ENCODE measurements at regions not wholly inside any gene's neighbourhood (a gene's known extent, or its start where the extent isn't known, plus 50 kb on each side); places are given as distances from the start of the nearest gene placed in this dataset.

GRCh38 chr4:12978310-12978709, 505.8 kb downstream of the RAB28 start:
- Histone ChIP-seq H3K9me3 (ENCODE audit: control insufficient read depth, low read depth, low read length) (no peaks in the 10 kb centered on the region), H4K20me1 (ENCODE audit: control insufficient read depth, extremely low read depth, insufficient read depth, low read length) (no peaks in the 10 kb centered on the region), H2AFZ (ENCODE audit: control insufficient read depth, low read length) (no peak overlapping the region), H3K36me3 (ENCODE audit: control insufficient read depth in 2 of 2, extremely low read depth in 1 of 2, insufficient read depth in 2 of 2, low read length in 2 of 2) (no peaks in the 10 kb centered on the region), H3K27ac (ENCODE audit: control insufficient read depth, insufficient read depth, low read length) (no peak overlapping the region), H3K9ac (ENCODE audit: control insufficient read depth, extremely low read depth, insufficient read depth, low read length) (no peak overlapping the region), H3K9me1 (ENCODE audit: control insufficient read depth, extremely low read depth, insufficient read depth, low read length) (no peaks in the 10 kb centered on the region), H3K79me2 (ENCODE audit: control insufficient read depth, insufficient read depth, low read length) (no peaks in the 10 kb centered on the region), H3K4me2 (ENCODE audit: control insufficient read depth, extremely low read depth, insufficient read depth, low read depth, low read length) (no peak overlapping the region), H3K4me1 (ENCODE audit: control insufficient read depth, extremely low read depth, insufficient read depth, low read length) (no peaks in the 10 kb centered on the region), H3K27me3 (ENCODE audit: control insufficient read depth, extremely low read depth, insufficient read depth, low read length) (no peaks in the 10 kb centered on the region), H3K4me3 (ENCODE audit: control insufficient read depth in 2 of 3, extremely low read depth in 1 of 3, insufficient read depth in 2 of 3, low read depth in 1 of 3, low read length in 3 of 3) (no peak overlapping the region)
- no peak for TF ChIP-seq EZH2 (IDR thresholded peaks at IDR 0.05; ENCODE audit: low read length)
- no peak for TF ChIP-seq CTCF (optimal IDR thresholded peaks at IDR 0.05 in 1 of 3, IDR thresholded peaks at IDR 0.05 in 1 of 3, conservative IDR thresholded peaks at IDR 0.05 in 1 of 3; ENCODE audit: extremely low read depth in 1 of 3, insufficient read depth in 2 of 3, low read length in 3 of 3)
- DNase-seq (ENCODE audit: low read depth, low spot score) (no peak), FAIRE-seq (no peak)
- dilution Hi-C loops (cut with MboI; ENCODE audit: extremely low pct_ligation_motif_present, low sequenced_read_pairs), result no loop called here

DNA sequence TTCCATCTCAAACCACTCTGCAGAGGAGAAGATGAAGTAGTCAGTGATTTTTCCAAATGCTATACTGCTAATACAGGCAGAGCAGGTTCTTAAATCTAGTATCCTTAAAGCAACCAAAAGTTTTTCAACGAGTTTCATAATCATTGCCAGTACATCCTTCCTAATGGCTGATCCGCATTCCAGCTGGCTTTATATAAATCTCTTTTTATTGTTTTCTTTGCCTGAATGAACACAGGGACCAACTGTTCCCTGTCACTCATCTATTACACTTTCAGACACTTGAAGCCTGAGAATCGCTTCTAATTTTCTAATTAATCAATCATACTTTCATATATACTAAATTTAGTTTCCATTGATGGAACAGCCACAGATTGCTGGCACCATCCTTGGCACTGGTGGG, 508.6 kb downstream of the RAB28 start:
- Histone ChIP-seq H3K36me3 (ENCODE audit: control insufficient read depth in 2 of 2, extremely low read depth in 1 of 2, insufficient read depth in 2 of 2, low read length in 2 of 2) (no peaks in the 10 kb centered on the region), H2AFZ (ENCODE audit: control insufficient read depth, low read length) (no peak overlapping the region), H3K9me1 (ENCODE audit: control insufficient read depth, extremely low read depth, insufficient read depth, low read length) (no peaks in the 10 kb centered on the region), H3K9me3 (ENCODE audit: control insufficient read depth, low read depth, low read length) (no peaks in the 10 kb centered on the region), H3K4me3 (ENCODE audit: control insufficient read depth in 2 of 3, extremely low read depth in 1 of 3, insufficient read depth in 2 of 3, low read depth in 1 of 3, low read length in 3 of 3) (no peak overlapping the region), H4K20me1 (ENCODE audit: control insufficient read depth, extremely low read depth, insufficient read depth, low read length) (no peaks in the 10 kb centered on the region), H3K27ac (ENCODE audit: control insufficient read depth, insufficient read depth, low read length) (no peak overlapping the region), H3K4me1 (ENCODE audit: control insufficient read depth, extremely low read depth, insufficient read depth, low read length) (no peaks in the 10 kb centered on the region), H3K79me2 (ENCODE audit: control insufficient read depth, insufficient read depth, low read length) (no peaks in the 10 kb centered on the region), H3K9ac (ENCODE audit: control insufficient read depth, extremely low read depth, insufficient read depth, low read length) (no peak overlapping the region), H3K27me3 (ENCODE audit: control insufficient read depth, extremely low read depth, insufficient read depth, low read length) (no peaks in the 10 kb centered on the region), H3K4me2 (ENCODE audit: control insufficient read depth, extremely low read depth, insufficient read depth, low read depth, low read length) (no peak overlapping the region)
- no peak for TF ChIP-seq EZH2 (IDR thresholded peaks at IDR 0.05; ENCODE audit: low read length)
- TF ChIP-seq CTCF (optimal IDR thresholded peaks at IDR 0.05 in 1 of 3, IDR thresholded peaks at IDR 0.05 in 1 of 3, conservative IDR thresholded peaks at IDR 0.05 in 1 of 3; ENCODE audit: extremely low read depth in 1 of 3, insufficient read depth in 2 of 3, low read length in 3 of 3), result no peak
- dilution Hi-C loops (cut with MboI; ENCODE audit: extremely low pct_ligation_motif_present, low sequenced_read_pairs), result no loop called here
- FAIRE-seq, result no peak
- DNase-seq (ENCODE audit: low read depth, low spot score), result no peak

Data from keratinocyte (primary cell).